ENCODE measurements at regions not wholly inside any gene's neighbourhood (a gene's known extent, or its start where the extent isn't known, plus 50 kb on each side); places are given as distances from the start of the nearest gene placed in this dataset.

GRCh38 chr6:44778513-44778912, 391.0 kb downstream of the CDC5L start (continued):
- no peak for TF ChIP-seq ZNF580 (tag by site-specific recombination; IDR thresholded peaks at IDR 0.05)
